Fibroblast of lung (primary cell): ENCODE measurements at regions not wholly inside any gene's neighbourhood (a gene's known extent, or its start where the extent isn't known, plus 50 kb on each side); places are given as distances from the start of the nearest gene placed in this dataset.

Experiments used
- DNase-seq, 2 donors: peaks; one replicate each; pipeline versions ENCODE4 v3.0.0 to v3.0.0-alpha.2; 2010; ENCODE audit warnings: low read depth in 2 of 2
- H2AFZ ChIP-seq: 2 replicates; pipeline ENCODE4 v1.5.1; 2012; ENCODE audit warnings: low read length, control low read depth, inconsistent platforms
- H3K27ac ChIP-seq: 2 replicates; pipeline ENCODE4 v1.5.1; 2011; ENCODE audit warnings: low read length, control low read depth; ENCODE audit not compliant: insufficient read depth
- H3K27me3 ChIP-seq: 2 replicates; pipeline ENCODE4 v1.5.1; 2011; ENCODE audit warnings: mild to moderate bottlenecking, low read length; ENCODE audit not compliant: control insufficient read depth, insufficient read depth
- H3K36me3 ChIP-seq: 2 replicates; pipeline ENCODE4 v1.5.1; 2011; ENCODE audit warnings: low read length; ENCODE audit not compliant: control insufficient read depth, insufficient read depth
- H3K4me1 ChIP-seq: 2 replicates; pipeline ENCODE4 v1.5.1; 2011; ENCODE audit warnings: low read length; ENCODE audit not compliant: control insufficient read depth, insufficient read depth; ENCODE audit errors: extremely low read depth
- H3K4me2 ChIP-seq: 2 replicates; pipeline ENCODE4 v1.5.1; 2011; ENCODE audit warnings: low read length, control low read depth; ENCODE audit not compliant: insufficient read depth; ENCODE audit errors: extremely low read depth
- H3K4me3 ChIP-seq, 4 experiments: fragments of 200-600 bp in 1 of 4; sonication (generic) in 1 of 4; replicated peaks in 1 of 4; 2 replicates each; pipeline ENCODE4 v1.5.1; 2011 to 2016; ENCODE audit warnings: low read length in 4 of 4, low read depth in 3 of 4, mild to moderate bottlenecking in 3 of 4, control low read depth in 2 of 4, inconsistent platforms in 1 of 4, mixed read lengths in 1 of 4; ENCODE audit not compliant: insufficient read depth in 1 of 4; ENCODE audit errors: control extremely low read depth in 1 of 4
- H3K79me2 ChIP-seq: 2 replicates; pipeline ENCODE4 v1.5.1; 2012; ENCODE audit warnings: mild to moderate bottlenecking, low read length, inconsistent platforms; ENCODE audit not compliant: control insufficient read depth, insufficient read depth
- H3K9ac ChIP-seq: 2 replicates; pipeline ENCODE4 v1.5.1; 2011; ENCODE audit warnings: mild to moderate bottlenecking, low read length, control low read depth; ENCODE audit not compliant: insufficient read depth
- H3K9me3 ChIP-seq: 2 replicates; pipeline ENCODE4 v1.5.1; 2012; ENCODE audit warnings: low read depth, low read length; ENCODE audit not compliant: control insufficient read depth, insufficient read depth
- H4K20me1 ChIP-seq: 2 replicates; pipeline ENCODE4 v1.5.1; 2011; ENCODE audit warnings: low read length; ENCODE audit not compliant: control insufficient read depth, insufficient read depth; ENCODE audit errors: extremely low read depth
- CTCF ChIP-seq, 2 donors: IDR thresholded peaks in 1 of 2; conservative IDR thresholded peaks in 1 of 2; 1 replicate in 1 of 2; 2 replicates in 1 of 2; pipeline ENCODE4 v1.5.1; 2011 to 2012; ENCODE audit warnings: low read length in 2 of 2, control low read depth in 1 of 2, inconsistent platforms in 1 of 2, low read depth in 1 of 2, mild to moderate bottlenecking in 1 of 2
- EZH2 ChIP-seq: IDR thresholded peaks from 2 replicates; pipeline ENCODE4 v1.5.1; 2012; ENCODE audit warnings: low read length, control low read depth, mild to moderate bottlenecking; ENCODE audit errors: missing control alignments

- H3K79me2 ChIP-seq: no peaks in the 10 kb centered on the region
- H4K20me1 ChIP-seq: no peaks in the 10 kb centered on the region
- no peak for TF ChIP-seq EZH2
- no peak for TF ChIP-seq CTCF (conservative IDR thresholded peaks at IDR 0.05 in 1 of 2, IDR thresholded peaks at IDR 0.05 in 1 of 2; ENCODE audit: low read depth in 1 of 2, low read length in 2 of 2)
- H3K4me1 ChIP-seq: no peaks in the 10 kb centered on the region
- no peaks in the 10 kb centered on the region for H3K27me3 ChIP-seq
- H3K9ac ChIP-seq: no peak overlapping the region
- H3K36me3 ChIP-seq: no peaks in the 10 kb centered on the region
- H3K4me2 ChIP-seq: no peak overlapping the region
- H3K4me3 ChIP-seq: no peak overlapping the region
- H3K9me3 ChIP-seq: no peaks in the 10 kb centered on the region
- H2AFZ ChIP-seq: no peak overlapping the region
- no peak for DNase-seq
- H3K27ac ChIP-seq: no peak overlapping the region
Measured at GRCh38 chr1:4002061-4002521, 102.0 kb upstream of the C1orf174 start.

- Histone ChIP-seq H3K36me3 (no peaks in the 10 kb centered on the region), H3K4me3 (no peak overlapping the region), H3K9ac (no peak overlapping the region), H3K27ac (no peak overlapping the region), H3K4me1 (no peaks in the 10 kb centered on the region), H2AFZ (no peak overlapping the region), H4K20me1 (no peaks in the 10 kb centered on the region), H3K27me3 (no peaks in the 10 kb centered on the region), H3K9me3 (no peaks in the 10 kb centered on the region), H3K4me2 (no peak overlapping the region), H3K79me2 (no peaks in the 10 kb centered on the region)
- no peak for DNase-seq
- no peak for TF ChIP-seq EZH2
- no peak for TF ChIP-seq CTCF (conservative IDR thresholded peaks at IDR 0.05 in 1 of 2, IDR thresholded peaks at IDR 0.05 in 1 of 2; ENCODE audit: low read depth in 1 of 2, low read length in 2 of 2)
Measured at GRCh38 chr1:4002741-4003140, 102.7 kb upstream of the C1orf174 start.

- Histone ChIP-seq H3K27ac (no peak overlapping the region), H3K4me1 (no peaks in the 10 kb centered on the region), H3K9ac (no peak overlapping the region), H2AFZ (no peak overlapping the region), H3K9me3 (no peaks in the 10 kb centered on the region), H3K36me3 (no peaks in the 10 kb centered on the region), H3K4me2 (no peak overlapping the region), H3K27me3 (no peaks in the 10 kb centered on the region), H3K79me2 (no peaks in the 10 kb centered on the region), H3K4me3 (no peak overlapping the region), H4K20me1 (no peaks in the 10 kb centered on the region)
- TF ChIP-seq CTCF (conservative IDR thresholded peaks at IDR 0.05 in 1 of 2, IDR thresholded peaks at IDR 0.05 in 1 of 2; ENCODE audit: low read depth in 1 of 2, low read length in 2 of 2) (no peak), EZH2 (no peak)
- no peak for DNase-seq
Measured at GRCh38 chr1:4003846-4004505, 103.9 kb upstream of the C1orf174 start.
